Stomach (tissue), 4 donors: ENCODE measurements at regions not wholly inside any gene's neighbourhood (a gene's known extent, or its start where the extent isn't known, plus 50 kb on each side); places are given as distances from the start of the nearest gene placed in this dataset.

Experiments
- CTCF ChIP-seq, 7 experiments: fragments of 450-650 bp in 4 of 7; fragments of 200-600 bp in 3 of 7; sonication (generic) in 3 of 7; IDR thresholded peaks; one replicate each; pipeline ENCODE4 v1.5.1; 2016 to 2019; ENCODE audit warnings: antibody characterized with exemption in 7 of 7, control low read depth in 2 of 7, mild to moderate bottlenecking in 1 of 7
- EP300 ChIP-seq: sonication (generic); formaldehyde crosslinking; IDR thresholded peaks from one replicate; pipeline ENCODE4 v1.6.1; 2017; ENCODE audit warnings: antibody characterized with exemption
- POLR2A ChIP-seq, 4 donors: fragments of 450-650 bp; IDR thresholded peaks; one replicate each; pipeline ENCODE4 v1.6.1; 2016; ENCODE audit warnings: antibody characterized with exemption in 4 of 4, control low read depth in 2 of 4, mild to moderate bottlenecking in 1 of 4, moderate library complexity in 1 of 4
- POLR2AphosphoS5 ChIP-seq, 3 donors: sonication (generic); formaldehyde crosslinking; IDR thresholded peaks; one replicate each; pipeline ENCODE4 v1.6.1; 2016; ENCODE audit warnings: antibody characterized with exemption in 3 of 3

- TF ChIP-seq EP300, result no peak
- TF ChIP-seq CTCF (IDR thresholded peaks at IDR 0.05), result no peak
- no peak for TF ChIP-seq POLR2AphosphoS5 (IDR thresholded peaks at IDR 0.05)
- TF ChIP-seq POLR2A (IDR thresholded peaks at IDR 0.05), result no peak
Observed at GRCh38 chr1:215345208-215345607, 221.9 kb upstream of the KCTD3 start.
